GM12875 (cell line): ENCODE measurements at regions not wholly inside any gene's neighbourhood (a gene's known extent, or its start where the extent isn't known, plus 50 kb on each side); places are given as distances from the start of the nearest gene placed in this dataset.

ENCODE experiments used
- H3K4me3 ChIP-seq: one replicate; pipeline ENCODE4 v1.5.1; 2011; ENCODE audit warnings: low read depth, low read length, control low read depth
- CTCF ChIP-seq: IDR thresholded peaks from 2 replicates; pipeline ENCODE4 v1.5.1; 2011; ENCODE audit warnings: low read depth, mild to moderate bottlenecking, control low read depth, inconsistent platforms, low read length, moderate library complexity, borderline replicate concordance; ENCODE audit not compliant: insufficient read depth

- no peak overlapping the region for H3K4me3 ChIP-seq
- no peak for TF ChIP-seq CTCF
These were observed 119.6 kb downstream of the SEC61B start for GRCh38 chr9:99341686-99342085.

GRCh38 chr9:99345451-99345850 is 123.4 kb downstream of the SEC61B start:
- no peak for TF ChIP-seq CTCF
- no peak overlapping the region for H3K4me3 ChIP-seq

GRCh38 chr9:99345942-99346341 is 123.9 kb downstream of the SEC61B start:
- TF ChIP-seq CTCF, result no peak
- no peak overlapping the region for H3K4me3 ChIP-seq

GRCh38 chr9:99347568-99347967 is 125.5 kb downstream of the SEC61B start:
- TF ChIP-seq CTCF, result no peak
- no peak overlapping the region for H3K4me3 ChIP-seq

- TF ChIP-seq CTCF, result no peak
- H3K4me3 ChIP-seq, result no peak overlapping the region
These were observed 126.2 kb downstream of the SEC61B start for GRCh38 chr9:99348289-99348688.

- H3K4me3 ChIP-seq, result no peak overlapping the region
- no peak for TF ChIP-seq CTCF
These were observed 127.8 kb downstream of the SEC61B start for GRCh38 chr9:99349870-99350269.

- no peak for TF ChIP-seq CTCF
These were observed 128.4 kb downstream of the SEC61B start for GRCh38 chr9:99350461-99350860.

More at GRCh38 chr9:99350461-99350860, 128.4 kb downstream of the SEC61B start:
- H3K4me3 ChIP-seq, result no peak overlapping the region
